Naive thymus-derived CD4-positive, alpha-beta T cell (primary cell): ENCODE measurements at regions not wholly inside any gene's neighbourhood (a gene's known extent, or its start where the extent isn't known, plus 50 kb on each side); places are given as distances from the start of the nearest gene placed in this dataset.

Experiments used
- ATAC-seq: fragments of 150-1000 bp; cut with Tn5 transposase; 2 replicates; pipeline ENCODE4 v1.10.0; 2021; ENCODE audit warnings: mild to moderate bottlenecking, moderate library complexity
- CTCF ChIA-PET: fragments of 350-600 bp; sonication (Branson Sonifier 250); formaldehyde crosslinking; loops from one replicate; lab custom pipeline; 2021; ENCODE audit warnings: antibody characterized with exemption; lab: Charles Lee
- POLR2A ChIA-PET: fragments of 350-600 bp; sonication (Branson Sonifier 250); formaldehyde crosslinking; loops from one replicate; lab custom pipeline; 2021; ENCODE audit warnings: antibody characterized with exemption, inconsistent platforms; lab: Charles Lee
- DNase-seq, 9 donors: peaks; one replicate each; pipeline versions ENCODE4 v3.0.0 to v3.0.0-alpha.2; 2020 to 2022; ENCODE audit warnings: mixed read lengths in 1 of 9
- H3K27ac ChIP-seq: one replicate; pipeline ENCODE4 v1.7.0; 2013; ENCODE audit warnings: mild to moderate bottlenecking, low read depth, low read length, moderate library complexity
- H3K27me3 ChIP-seq, 2 donors: one replicate each; pipeline ENCODE4 v1.7.0; 2013; ENCODE audit warnings: low read length in 2 of 2, mild to moderate bottlenecking in 2 of 2, moderate library complexity in 2 of 2; ENCODE audit not compliant: control insufficient read depth in 2 of 2, insufficient read depth in 2 of 2
- H3K36me3 ChIP-seq, 3 experiments: 1 replicate in 2 of 3; 2 replicates in 1 of 3; pipeline ENCODE4 v1.7.0; 2013; ENCODE audit warnings: low read length in 3 of 3, mild to moderate bottlenecking in 3 of 3, moderate library complexity in 1 of 3; ENCODE audit not compliant: insufficient read depth in 3 of 3, control insufficient read depth in 2 of 3
- H3K4me1 ChIP-seq, 2 donors: one replicate each; pipeline ENCODE4 v1.7.0; 2013; ENCODE audit warnings: low read length in 2 of 2, mild to moderate bottlenecking in 2 of 2, moderate library complexity in 1 of 2; ENCODE audit not compliant: control insufficient read depth in 2 of 2, insufficient read depth in 2 of 2
- H3K4me3 ChIP-seq: 2 replicates; pipeline ENCODE4 v1.7.0; 2013; ENCODE audit warnings: mild to moderate bottlenecking, low read length
- H3K9me3 ChIP-seq, 3 experiments: 1 replicate in 2 of 3; 2 replicates in 1 of 3; pipeline ENCODE4 v1.7.0; 2013; ENCODE audit warnings: low read length in 3 of 3; ENCODE audit not compliant: control insufficient read depth in 2 of 3
- H3K27ac Mint-ChIP-seq, 9 donors: one replicate each; pipeline ENCODE4 v1.8.0; 2020 to 2022; ENCODE audit warnings: mixed read lengths in 9 of 9, mild to moderate bottlenecking in 8 of 9, moderate library complexity in 5 of 9, inconsistent platforms in 2 of 9
- H3K27me3 Mint-ChIP-seq, 5 donors: one replicate each; pipeline ENCODE4 v1.8.0; 2021 to 2022; ENCODE audit warnings: mixed read lengths in 5 of 5, mild to moderate bottlenecking in 1 of 5
- H3K36me3 Mint-ChIP-seq, 5 donors: one replicate each; pipeline ENCODE4 v1.8.0; 2020 to 2022; ENCODE audit warnings: mixed read lengths in 5 of 5, mild to moderate bottlenecking in 3 of 5, inconsistent platforms in 1 of 5
- H3K4me1 Mint-ChIP-seq, 7 donors: one replicate each; pipeline ENCODE4 v1.8.0; 2020 to 2022; ENCODE audit warnings: mixed read lengths in 7 of 7, mild to moderate bottlenecking in 3 of 7, inconsistent platforms in 1 of 7
- H3K4me3 Mint-ChIP-seq, 10 donors: one replicate each; pipeline ENCODE4 v1.8.0; 2020 to 2022; ENCODE audit warnings: mild to moderate bottlenecking in 10 of 10, mixed read lengths in 10 of 10, moderate library complexity in 6 of 10, inconsistent platforms in 2 of 10
- H3K9me3 Mint-ChIP-seq, 11 donors: one replicate each; pipeline ENCODE4 v1.8.0; 2020 to 2022; ENCODE audit warnings: mixed read lengths in 11 of 11, mild to moderate bottlenecking in 4 of 11, inconsistent platforms in 1 of 11, moderate library complexity in 1 of 11
- intact Hi-C, 2 donors: fragments of 100-400 bp; cut with micrococcal nuclease; formaldehyde crosslinking; loops; one replicate each; pipeline ENCODE4 v1.15.1; 2023

DNA sequence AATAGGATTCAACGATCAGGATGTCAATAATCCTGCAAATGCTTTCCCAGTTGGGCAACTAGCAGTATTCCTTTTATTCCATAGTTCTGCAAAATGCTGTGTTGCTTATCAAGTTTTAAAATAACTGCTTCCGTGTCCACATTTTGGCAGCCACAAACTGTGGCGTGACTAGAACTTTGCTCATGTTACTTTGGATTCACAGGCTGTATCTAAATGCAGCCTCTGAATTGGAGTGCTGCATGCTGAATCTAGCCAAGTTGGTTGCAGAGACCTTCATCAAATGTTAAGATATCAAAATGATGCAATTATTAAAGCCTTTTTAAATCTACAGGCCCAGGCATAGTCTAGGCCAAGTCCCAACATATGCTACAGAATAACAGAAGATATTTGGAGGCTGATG, 249.2 kb downstream of the NR2F1-AS1 start:
- no peak for ATAC-seq
- no peaks in the 10 kb centered on the region for H3K27me3 ChIP-seq
- DNase-seq = no peak
- no peaks in the 10 kb centered on the region for H3K36me3 Mint-ChIP-seq
- no peak overlapping the region for H3K27ac Mint-ChIP-seq
- no peak overlapping the region for H3K27ac ChIP-seq
- H3K4me1 Mint-ChIP-seq = no peaks in the 10 kb centered on the region
- intact Hi-C loops = no loop called here
- H3K9me3 Mint-ChIP-seq = peaks cover 0 to 7% (median 1%) of the 10 kb centered on the region in 11 donors
- H3K4me3 ChIP-seq = no peak overlapping the region
- no peaks in the 10 kb centered on the region for H3K36me3 ChIP-seq
- CTCF ChIA-PET = no interaction called here
- no peaks in the 10 kb centered on the region for H3K9me3 ChIP-seq
- no peaks in the 10 kb centered on the region for H3K4me1 ChIP-seq
- POLR2A ChIA-PET = no interaction called here
- no peak overlapping the region for H3K4me3 Mint-ChIP-seq
- H3K27me3 Mint-ChIP-seq = peaks cover 0 to 8% (median 0%) of the 10 kb centered on the region in 5 donors

DNA sequence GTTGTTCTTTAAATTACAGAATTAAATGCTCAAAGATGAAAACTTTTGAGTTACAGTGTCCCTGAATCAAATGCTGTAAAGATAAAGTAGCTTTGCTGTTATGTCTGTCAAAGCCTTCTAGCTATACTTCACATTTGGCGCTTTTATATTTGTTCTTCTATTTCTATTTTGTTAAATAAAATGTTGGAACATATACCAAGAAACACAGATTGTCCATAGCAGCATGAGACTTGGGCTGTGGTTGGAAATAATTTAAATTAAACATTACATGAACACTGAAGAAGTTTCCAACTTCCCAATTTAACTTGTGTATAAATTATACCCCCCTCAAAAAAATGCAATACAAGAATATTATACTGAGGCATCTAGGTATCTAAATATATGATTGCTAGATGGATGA, 249.8 kb downstream of the NR2F1-AS1 start:
- no peaks in the 10 kb centered on the region for H3K9me3 ChIP-seq
- Mint-ChIP-seq H3K9me3 (peaks cover 0 to 7% (median 1%) of the 10 kb centered on the region in 11 donors), H3K27ac (no peak overlapping the region), H3K36me3 (no peaks in the 10 kb centered on the region), H3K4me1 (no peaks in the 10 kb centered on the region), H3K4me3 (no peak overlapping the region), H3K27me3 (peaks cover 0 to 5% (median 0%) of the 10 kb centered on the region in 5 donors)
- ChIA-PET POLR2A (no interaction called here), CTCF (no interaction called here)
- H3K36me3 ChIP-seq = no peaks in the 10 kb centered on the region
- no peaks in the 10 kb centered on the region for H3K27me3 ChIP-seq
- H3K4me1 ChIP-seq = no peaks in the 10 kb centered on the region
- intact Hi-C loops = no loop called here
- no peak overlapping the region for H3K27ac ChIP-seq
- no peak for DNase-seq
- H3K4me3 ChIP-seq = no peak overlapping the region
- no peak for ATAC-seq

DNA sequence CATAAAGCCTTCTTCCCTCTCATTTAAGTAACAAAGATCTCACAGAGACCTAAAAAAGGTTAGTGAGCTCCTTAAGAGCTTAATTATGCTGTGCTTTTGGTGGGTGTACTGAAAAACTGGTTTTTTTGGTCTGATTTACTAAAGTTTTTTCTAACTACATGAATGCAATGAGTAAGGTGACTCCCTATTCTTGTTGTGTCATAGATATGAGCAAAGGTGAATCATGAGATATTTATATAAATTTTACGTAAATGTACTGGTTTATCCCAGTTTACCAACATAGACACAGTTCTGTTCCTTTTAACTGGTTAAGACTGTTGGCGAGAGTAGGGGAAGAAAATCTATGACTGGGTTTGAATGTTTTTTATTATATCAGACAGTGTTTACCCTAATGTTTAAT, 250.5 kb downstream of the NR2F1-AS1 start:
- Histone ChIP-seq H3K4me1 (no peaks in the 10 kb centered on the region), H3K9me3 (no peaks in the 10 kb centered on the region), H3K27ac (no peak overlapping the region), H3K4me3 (no peak overlapping the region), H3K36me3 (no peaks in the 10 kb centered on the region), H3K27me3 (no peaks in the 10 kb centered on the region)
- Mint-ChIP-seq H3K9me3 (peaks cover 0 to 8% (median 1%) of the 10 kb centered on the region in 11 donors), H3K27me3 (peaks cover 0 to 5% (median 0%) of the 10 kb centered on the region in 5 donors), H3K27ac (no peak overlapping the region), H3K4me1 (no peaks in the 10 kb centered on the region), H3K4me3 (no peak overlapping the region), H3K36me3 (no peaks in the 10 kb centered on the region)
- ChIA-PET POLR2A (no interaction called here), CTCF (no interaction called here)
- DNase-seq (no peak), ATAC-seq (no peak)
- intact Hi-C loops = no loop called here

- no peaks in the 10 kb centered on the region for H3K9me3 ChIP-seq
- no peak for DNase-seq
- no peak overlapping the region for H3K27ac Mint-ChIP-seq
- H3K27ac ChIP-seq = no peak overlapping the region
- POLR2A ChIA-PET = no interaction called here
- no peaks in the 10 kb centered on the region for H3K36me3 Mint-ChIP-seq
- H3K4me3 Mint-ChIP-seq = no peak overlapping the region
- H3K9me3 Mint-ChIP-seq = peaks cover 0 to 8% (median 1%) of the 10 kb centered on the region in 11 donors
- no peaks in the 10 kb centered on the region for H3K36me3 ChIP-seq
- peaks cover 0 to 5% (median 0%) of the 10 kb centered on the region in 5 donors for H3K27me3 Mint-ChIP-seq
- no peaks in the 10 kb centered on the region for H3K4me1 ChIP-seq
- intact Hi-C loops = no loop called here
- no peak overlapping the region for H3K4me3 ChIP-seq
- CTCF ChIA-PET = no interaction called here
- no peak for ATAC-seq
- H3K4me1 Mint-ChIP-seq = no peaks in the 10 kb centered on the region
- H3K27me3 ChIP-seq = no peaks in the 10 kb centered on the region
These were observed 251.3 kb downstream of the NR2F1-AS1 start for GRCh38 chr5:93329756-93330155.

GRCh38 chr5:93328833-93329232, 252.2 kb downstream of the NR2F1-AS1 start:
- intact Hi-C loops = no loop called here
- no peaks in the 10 kb centered on the region for H3K4me1 Mint-ChIP-seq
- DNase-seq (no peak), ATAC-seq (no peak)
- ChIA-PET CTCF (no interaction called here), POLR2A (no interaction called here)
- Histone ChIP-seq H3K27me3 (no peaks in the 10 kb centered on the region), H3K4me1 (no peaks in the 10 kb centered on the region), H3K36me3 (no peaks in the 10 kb centered on the region), H3K27ac (no peak overlapping the region), H3K9me3 (no peaks in the 10 kb centered on the region), H3K4me3 (no peak overlapping the region)
- H3K36me3 Mint-ChIP-seq = no peaks in the 10 kb centered on the region
- H3K4me3 Mint-ChIP-seq = no peak overlapping the region
- no peak overlapping the region for H3K27ac Mint-ChIP-seq
- peaks cover 0 to 8% (median 1%) of the 10 kb centered on the region in 11 donors for H3K9me3 Mint-ChIP-seq
- H3K27me3 Mint-ChIP-seq = peaks cover 0 to 5% (median 0%) of the 10 kb centered on the region in 5 donors

DNA sequence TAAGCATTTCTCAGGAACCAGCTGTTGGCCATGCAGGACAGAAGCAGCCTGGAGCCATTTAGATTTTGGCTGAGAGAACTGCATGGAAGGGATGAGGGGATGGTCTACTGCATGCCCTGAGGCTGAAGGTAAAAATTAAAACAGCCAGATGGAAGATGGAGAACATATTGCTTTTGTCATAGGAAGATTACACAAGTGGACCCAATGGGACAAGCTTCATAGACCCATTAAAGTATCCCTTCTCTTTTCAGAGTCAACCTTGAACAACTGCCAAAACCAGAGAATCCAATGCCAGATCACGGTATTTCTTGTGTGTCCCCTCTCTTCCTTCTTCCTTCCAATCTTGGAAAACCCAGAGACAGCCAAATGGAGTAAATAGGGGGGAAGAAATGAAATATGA, 253.4 kb downstream of the NR2F1-AS1 start:
- Mint-ChIP-seq H3K4me3 (no peak overlapping the region), H3K9me3 (peaks cover 0 to 8% (median 1%) of the 10 kb centered on the region in 11 donors), H3K27me3 (peaks cover 0 to 5% (median 0%) of the 10 kb centered on the region in 5 donors), H3K27ac (no peak overlapping the region), H3K4me1 (no peaks in the 10 kb centered on the region), H3K36me3 (no peaks in the 10 kb centered on the region)
- no peaks in the 10 kb centered on the region for H3K9me3 ChIP-seq
- H3K27me3 ChIP-seq = no peaks in the 10 kb centered on the region
- H3K4me1 ChIP-seq = no peaks in the 10 kb centered on the region
- CTCF ChIA-PET = no interaction called here
- no peaks in the 10 kb centered on the region for H3K36me3 ChIP-seq
- no peak for DNase-seq
- ATAC-seq = no peak
- H3K4me3 ChIP-seq = no peak overlapping the region
- intact Hi-C loops = no loop called here
- H3K27ac ChIP-seq = no peak overlapping the region
- POLR2A ChIA-PET = no interaction called here

DNA sequence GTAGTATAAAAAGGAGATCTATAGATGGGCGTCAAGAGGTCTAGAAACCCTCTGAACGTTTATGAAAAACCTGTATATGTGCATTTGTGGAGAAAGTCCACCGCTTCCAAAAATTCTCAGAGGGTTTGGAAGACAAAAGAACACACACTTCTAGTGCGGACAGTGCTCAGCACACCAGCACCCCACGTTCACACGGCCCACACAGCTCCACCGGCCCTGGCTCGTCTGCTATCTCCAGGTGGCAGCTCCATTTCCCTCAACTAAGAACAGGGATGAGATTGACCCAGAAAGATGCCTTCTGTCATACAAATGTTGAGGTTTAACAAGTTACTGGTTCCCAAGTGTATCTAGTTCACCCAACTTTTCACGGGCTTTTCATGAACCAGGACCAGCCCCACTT, 255.1 kb downstream of the NR2F1-AS1 start:
- no peaks in the 10 kb centered on the region for H3K27me3 ChIP-seq
- Mint-ChIP-seq H3K4me3 (no peak overlapping the region), H3K36me3 (no peaks in the 10 kb centered on the region), H3K4me1 (no peaks in the 10 kb centered on the region), H3K9me3 (peaks cover 0 to 9% (median 3%) of the 10 kb centered on the region in 11 donors), H3K27ac (no peak overlapping the region), H3K27me3 (peaks cover 0 to 5% (median 0%) of the 10 kb centered on the region in 5 donors)
- no peaks in the 10 kb centered on the region for H3K36me3 ChIP-seq
- no peak for ATAC-seq
- ChIA-PET POLR2A (no interaction called here), CTCF (no interaction called here)
- no peaks in the 10 kb centered on the region for H3K4me1 ChIP-seq
- no peak for DNase-seq
- no peaks in the 10 kb centered on the region for H3K9me3 ChIP-seq
- no peak overlapping the region for H3K4me3 ChIP-seq
- intact Hi-C loops = no loop called here
- no peak overlapping the region for H3K27ac ChIP-seq
